PC-9 (cell line): ENCODE measurements at regions not wholly inside any gene's neighbourhood (a gene's known extent, or its start where the extent isn't known, plus 50 kb on each side); places are given as distances from the start of the nearest gene placed in this dataset.

Source experiments
- BruUV-seq: library from RNA; stranded (reverse); fragments of 400-500 nt; replicated peaks from 2 replicates; lab custom pipeline; 2021; lab: Mats Ljungman, UMichigan
- CTCF ChIA-PET: fragments of 300-600 bp; sonication (Branson Sonifier 250); formaldehyde crosslinking; loops from one replicate; lab custom pipeline; 2022; ENCODE audit warnings: antibody characterized with exemption; lab: Charles Lee
- POLR2A ChIA-PET: fragments of 300-600 bp; sonication (Branson Sonifier 250); formaldehyde crosslinking; loops from one replicate; lab custom pipeline; 2022; ENCODE audit warnings: antibody characterized with exemption; ENCODE audit not compliant: unreplicated experiment; lab: Charles Lee
- DNase-seq, 2 experiments: peaks; one replicate each; pipeline versions ENCODE4 v3.0.0 to v3.0.0-alpha.2; 2015 to 2022; ENCODE audit warnings: mixed read lengths in 1 of 2
- H2AFZ ChIP-seq: fragments of 200-600 bp; sonication (generic); 2 replicates; pipeline ENCODE4 v1.8.1; 2017; ENCODE audit warnings: antibody characterized with exemption
- H3F3A ChIP-seq: fragments of 200-600 bp; sonication (generic); 2 replicates; pipeline ENCODE4 v1.8.1; 2017; ENCODE audit warnings: antibody characterized with exemption, mild to moderate bottlenecking, low read depth; ENCODE audit not compliant: insufficient read depth
- H3K27ac ChIP-seq: fragments of 200-600 bp; sonication (generic); 2 replicates; pipeline ENCODE4 v1.6.1; 2016; ENCODE audit warnings: mixed run types
- H3K27me3 ChIP-seq: fragments of 200-600 bp; sonication (generic); 2 replicates; pipeline ENCODE4 v1.6.1; 2016; ENCODE audit warnings: low read depth, mixed run types; ENCODE audit not compliant: insufficient read depth
- H3K36me3 ChIP-seq: fragments of 200-600 bp; sonication (generic); 2 replicates; pipeline ENCODE4 v1.6.1; 2016; ENCODE audit warnings: low read depth, mixed run types
- H3K4me1 ChIP-seq: fragments of 200-600 bp; sonication (generic); replicated peaks from 2 replicates; pipeline ENCODE4 v1.6.1; 2016; ENCODE audit warnings: mixed run types; ENCODE audit not compliant: insufficient read depth
- H3K4me2 ChIP-seq: fragments of 200-600 bp; sonication (generic); 2 replicates; pipeline ENCODE4 v1.6.1; 2017; ENCODE audit warnings: mixed run types
- H3K4me3 ChIP-seq: fragments of 200-600 bp; sonication (generic); 2 replicates; pipeline ENCODE4 v1.6.1; 2016; ENCODE audit warnings: mixed run types
- H3K79me2 ChIP-seq: fragments of 200-600 bp; sonication (generic); 2 replicates; pipeline ENCODE4 v1.6.1; 2017; ENCODE audit warnings: low read depth, mixed run types
- H3K9me2 ChIP-seq: fragments of 200-600 bp; sonication (generic); 2 replicates; pipeline ENCODE4 v1.8.1; 2017; ENCODE audit warnings: mild to moderate bottlenecking; ENCODE audit not compliant: insufficient read depth
- H3K9me3 ChIP-seq: fragments of 200-600 bp; sonication (generic); 2 replicates; pipeline ENCODE4 v1.8.1; 2016; ENCODE audit warnings: low read depth; ENCODE audit not compliant: insufficient read depth
- H4K20me1 ChIP-seq: fragments of 200-600 bp; sonication (generic); 2 replicates; pipeline ENCODE4 v1.8.1; 2017; ENCODE audit not compliant: insufficient read depth
- EZH2 ChIP-seq: fragments of 200-600 bp; sonication (generic); IDR thresholded peaks from 2 replicates; pipeline ENCODE4 v1.8.0; 2017; ENCODE audit warnings: antibody characterized with exemption, low read depth
- intact Hi-C: fragments of 100-400 bp; cut with micrococcal nuclease; formaldehyde crosslinking; loops from one replicate; pipeline ENCODE4 v1.10.0; 2022; ENCODE audit not compliant: unreplicated experiment
- TF ChIP-seq, protein P1 (sequence below): fragments of 200-600 bp; sonication (generic); conservative IDR thresholded peaks from 2 replicates; pipeline ENCODE4 v1.6.1; 2017; ENCODE audit warnings: mixed run types, antibody characterized with exemption, mild to moderate bottlenecking, moderate library complexity

DNA sequence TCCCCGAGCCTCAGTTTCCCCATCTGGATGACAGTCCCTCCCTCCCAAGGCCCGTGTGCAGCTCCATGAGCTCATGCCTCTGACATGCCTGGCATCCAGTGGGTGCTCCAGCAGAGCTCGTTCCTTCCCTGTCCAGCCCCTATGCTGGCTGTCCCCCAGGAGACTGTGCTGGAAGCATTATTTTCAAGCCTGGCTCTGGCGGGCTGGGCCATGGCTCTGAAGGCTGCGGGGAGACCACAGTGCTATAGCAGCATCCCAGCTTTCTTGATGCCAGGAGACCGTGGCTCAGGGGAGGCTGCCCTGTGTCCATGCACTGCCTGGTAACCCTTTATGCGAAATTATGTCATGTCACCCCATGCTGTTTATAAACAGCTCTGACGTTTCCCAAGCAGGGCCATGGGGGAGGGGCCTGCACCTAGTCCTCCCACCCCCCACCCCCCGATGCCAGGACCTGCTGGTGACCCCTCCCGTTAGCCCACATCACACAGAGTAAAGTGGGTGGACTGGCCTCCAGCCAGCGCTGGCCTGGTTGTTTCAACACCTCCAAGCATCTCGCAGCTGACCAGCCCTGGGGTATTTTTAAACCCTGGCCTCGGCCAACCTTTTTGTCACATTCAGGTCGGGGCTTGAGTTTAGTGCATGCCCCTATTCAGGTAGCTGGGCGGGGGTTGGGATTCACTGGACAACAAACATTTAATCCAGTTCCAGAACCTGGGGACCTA lies 105.9 kb upstream of the ZNF716 start:
- ChIA-PET POLR2A (no interaction called here), CTCF (no interaction called here)
- no peak for DNase-seq
- TF ChIP-seq, protein P1, sequence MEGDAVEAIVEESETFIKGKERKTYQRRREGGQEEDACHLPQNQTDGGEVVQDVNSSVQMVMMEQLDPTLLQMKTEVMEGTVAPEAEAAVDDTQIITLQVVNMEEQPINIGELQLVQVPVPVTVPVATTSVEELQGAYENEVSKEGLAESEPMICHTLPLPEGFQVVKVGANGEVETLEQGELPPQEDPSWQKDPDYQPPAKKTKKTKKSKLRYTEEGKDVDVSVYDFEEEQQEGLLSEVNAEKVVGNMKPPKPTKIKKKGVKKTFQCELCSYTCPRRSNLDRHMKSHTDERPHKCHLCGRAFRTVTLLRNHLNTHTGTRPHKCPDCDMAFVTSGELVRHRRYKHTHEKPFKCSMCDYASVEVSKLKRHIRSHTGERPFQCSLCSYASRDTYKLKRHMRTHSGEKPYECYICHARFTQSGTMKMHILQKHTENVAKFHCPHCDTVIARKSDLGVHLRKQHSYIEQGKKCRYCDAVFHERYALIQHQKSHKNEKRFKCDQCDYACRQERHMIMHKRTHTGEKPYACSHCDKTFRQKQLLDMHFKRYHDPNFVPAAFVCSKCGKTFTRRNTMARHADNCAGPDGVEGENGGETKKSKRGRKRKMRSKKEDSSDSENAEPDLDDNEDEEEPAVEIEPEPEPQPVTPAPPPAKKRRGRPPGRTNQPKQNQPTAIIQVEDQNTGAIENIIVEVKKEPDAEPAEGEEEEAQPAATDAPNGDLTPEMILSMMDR, result no peak
- TF ChIP-seq EZH2, result no peak
- intact Hi-C loops, result no loop called here
- no TSS peak for BruUV-seq
- Histone ChIP-seq H3K4me1 (no peaks in the 10 kb centered on the region), H3K4me3 (no peak overlapping the region), H4K20me1 (no peaks in the 10 kb centered on the region), H3K27me3 (no peaks in the 10 kb centered on the region), H2AFZ (no peak overlapping the region), H3K36me3 (no peaks in the 10 kb centered on the region), H3K27ac (no peak overlapping the region), H3K79me2 (no peaks in the 10 kb centered on the region), H3K9me2 (no peaks in the 10 kb centered on the region), H3K4me2 (no peak overlapping the region), H3F3A (no peaks in the 10 kb centered on the region), H3K9me3 (no peaks in the 10 kb centered on the region)

DNA sequence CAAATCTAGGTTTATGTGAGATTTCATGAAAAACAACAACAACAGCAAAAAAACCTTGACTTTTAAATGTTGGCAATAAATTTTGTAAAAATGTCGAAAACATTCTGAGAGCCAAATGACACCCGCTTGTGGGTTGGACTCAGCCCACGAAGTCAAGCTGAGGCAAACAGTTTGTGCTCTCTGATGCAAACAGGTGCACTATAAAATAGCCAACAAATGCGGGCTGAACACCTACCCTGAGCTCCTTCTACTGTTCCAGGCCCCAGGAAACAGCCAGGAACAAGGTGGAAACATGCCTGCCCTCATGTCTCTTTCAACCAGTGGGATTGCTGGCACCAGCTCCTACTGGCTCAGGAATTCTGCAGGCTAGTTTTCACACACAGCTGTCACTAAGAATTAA lies 105.0 kb upstream of the ZNF716 start:
- Histone ChIP-seq H3K4me1 (no peaks in the 10 kb centered on the region), H3K27ac (no peak overlapping the region), H3K36me3 (no peaks in the 10 kb centered on the region), H3K4me3 (no peak overlapping the region), H3K9me3 (no peaks in the 10 kb centered on the region), H3F3A (no peaks in the 10 kb centered on the region), H3K4me2 (no peak overlapping the region), H3K79me2 (no peaks in the 10 kb centered on the region), H3K27me3 (no peaks in the 10 kb centered on the region), H4K20me1 (no peaks in the 10 kb centered on the region), H2AFZ (no peak overlapping the region), H3K9me2 (no peaks in the 10 kb centered on the region)
- TF ChIP-seq EZH2, result no peak
- TF ChIP-seq, protein P1, result no peak
- intact Hi-C loops, result no loop called here
- CTCF ChIA-PET, result no interaction called here
- BruUV-seq, result no TSS peak
- no peak for DNase-seq
- POLR2A ChIA-PET, result no interaction called here

DNA sequence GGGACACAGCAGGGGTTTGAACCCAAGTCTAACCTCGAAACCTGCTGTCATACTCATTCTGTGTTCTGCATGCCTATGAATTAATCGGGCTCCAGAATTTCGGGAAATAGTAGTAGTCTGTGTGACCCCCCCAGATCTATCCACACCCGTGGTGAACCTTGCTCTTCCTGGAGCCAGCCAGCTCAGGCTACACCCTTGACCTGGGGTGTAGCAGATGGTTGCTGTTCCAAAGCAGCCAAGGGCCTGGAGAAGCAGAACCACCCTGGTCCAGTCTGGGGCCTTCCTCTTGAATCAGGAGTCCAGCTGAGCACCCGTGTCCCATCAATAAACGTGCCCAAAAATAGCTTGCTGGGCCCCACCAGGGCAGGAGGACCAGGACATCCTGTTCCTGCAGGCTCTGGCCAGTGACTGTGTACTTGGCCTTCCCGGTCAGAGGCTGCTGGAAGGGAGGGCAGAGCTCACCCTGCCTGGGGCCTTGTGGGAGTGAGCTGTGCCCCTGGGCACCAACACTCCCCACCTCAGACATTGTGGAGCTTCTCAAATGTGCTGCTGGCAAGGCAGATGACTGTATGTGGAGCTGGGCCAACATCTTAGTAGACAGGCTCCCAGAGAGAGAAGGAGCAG lies 101.2 kb upstream of the ZNF716 start:
- Histone ChIP-seq H3F3A (no peaks in the 10 kb centered on the region), H3K27ac (no peak overlapping the region), H4K20me1 (no peaks in the 10 kb centered on the region), H3K9me3 (no peaks in the 10 kb centered on the region), H3K27me3 (no peaks in the 10 kb centered on the region), H3K4me1 (no peaks in the 10 kb centered on the region), H2AFZ (no peak overlapping the region), H3K9me2 (no peaks in the 10 kb centered on the region), H3K79me2 (no peaks in the 10 kb centered on the region), H3K4me2 (no peak overlapping the region), H3K4me3 (no peak overlapping the region), H3K36me3 (no peaks in the 10 kb centered on the region)
- intact Hi-C loops, result no loop called here
- ChIA-PET CTCF (no interaction called here), POLR2A (no interaction called here)
- TF ChIP-seq, protein P1, result no peak
- no peak for TF ChIP-seq EZH2
- BruUV-seq, result no TSS peak
- DNase-seq, result no peak
